ENCODE measurements at regions not wholly inside any gene's neighbourhood (a gene's known extent, or its start where the extent isn't known, plus 50 kb on each side); places are given as distances from the start of the nearest gene placed in this dataset.
A peak's percentile ranks its signal among the peaks of the same experiment; 100 is the strongest.

DNA sequence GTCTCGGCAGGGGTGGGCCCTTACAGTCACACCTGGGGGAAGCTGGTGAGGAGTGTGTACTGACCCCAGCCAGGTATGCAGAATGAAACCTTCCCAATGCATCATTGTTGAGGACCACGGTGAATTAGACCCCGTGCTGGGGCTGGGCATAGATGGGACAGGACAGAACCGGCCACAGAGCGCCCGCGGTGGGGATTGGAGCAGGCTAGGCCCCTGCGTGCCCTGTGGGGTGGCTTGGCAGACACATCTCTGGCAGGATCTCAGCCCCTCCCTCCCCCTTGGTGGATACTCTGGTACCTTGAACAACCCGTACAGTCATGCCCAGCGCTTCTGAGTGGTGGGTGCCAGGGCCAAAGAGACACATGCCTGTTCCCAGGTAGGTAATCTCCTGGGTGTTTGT is 200.6 kb downstream of the TEX29 start:
- TF ChIP-seq, protein P1, sequence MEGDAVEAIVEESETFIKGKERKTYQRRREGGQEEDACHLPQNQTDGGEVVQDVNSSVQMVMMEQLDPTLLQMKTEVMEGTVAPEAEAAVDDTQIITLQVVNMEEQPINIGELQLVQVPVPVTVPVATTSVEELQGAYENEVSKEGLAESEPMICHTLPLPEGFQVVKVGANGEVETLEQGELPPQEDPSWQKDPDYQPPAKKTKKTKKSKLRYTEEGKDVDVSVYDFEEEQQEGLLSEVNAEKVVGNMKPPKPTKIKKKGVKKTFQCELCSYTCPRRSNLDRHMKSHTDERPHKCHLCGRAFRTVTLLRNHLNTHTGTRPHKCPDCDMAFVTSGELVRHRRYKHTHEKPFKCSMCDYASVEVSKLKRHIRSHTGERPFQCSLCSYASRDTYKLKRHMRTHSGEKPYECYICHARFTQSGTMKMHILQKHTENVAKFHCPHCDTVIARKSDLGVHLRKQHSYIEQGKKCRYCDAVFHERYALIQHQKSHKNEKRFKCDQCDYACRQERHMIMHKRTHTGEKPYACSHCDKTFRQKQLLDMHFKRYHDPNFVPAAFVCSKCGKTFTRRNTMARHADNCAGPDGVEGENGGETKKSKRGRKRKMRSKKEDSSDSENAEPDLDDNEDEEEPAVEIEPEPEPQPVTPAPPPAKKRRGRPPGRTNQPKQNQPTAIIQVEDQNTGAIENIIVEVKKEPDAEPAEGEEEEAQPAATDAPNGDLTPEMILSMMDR (IDR thresholded peaks at IDR 0.05): no peak
- Histone ChIP-seq H3K4me3 (no peak overlapping the region), H3K4me1 (no peaks in the 10 kb centered on the region), H3K36me3 (no peaks in the 10 kb centered on the region), H3K27me3 (peaks cover 0 to 39% of the 10 kb centered on the region in 2 donors), H3K9me3 (no peaks in the 10 kb centered on the region), H3K27ac (no peak overlapping the region)
- DNase-seq (peak in 1 of 4 donors; percentile 51), ATAC-seq (no peak)
- intact Hi-C loops (cut with DNase I): no loop called here

- ATAC-seq (no peak), DNase-seq (peak in 1 of 4 donors; percentile 39)
- TF ChIP-seq, protein P1 (IDR thresholded peaks at IDR 0.05): no peak
- Histone ChIP-seq H3K4me3 (no peak overlapping the region), H3K27me3 (peaks cover 0 to 31% of the 10 kb centered on the region in 2 donors), H3K36me3 (no peaks in the 10 kb centered on the region), H3K27ac (no peak overlapping the region), H3K4me1 (no peaks in the 10 kb centered on the region), H3K9me3 (no peaks in the 10 kb centered on the region)
- intact Hi-C loops (cut with DNase I): no loop called here
Observed at GRCh38 chr13:111521691-111522229, 201.3 kb downstream of the TEX29 start.

GRCh38 chr13:111525320-111526118 is 205.1 kb downstream of the TEX29 start:
- TF ChIP-seq, protein P1 (IDR thresholded peaks at IDR 0.05): no peak
- Histone ChIP-seq H3K27ac (no peak overlapping the region), H3K4me1 (no peaks in the 10 kb centered on the region), H3K9me3 (no peaks in the 10 kb centered on the region), H3K27me3 (peaks cover 0 to 34% of the 10 kb centered on the region in 2 donors), H3K36me3 (no peaks in the 10 kb centered on the region), H3K4me3 (no peak overlapping the region)
- ATAC-seq: no peak
- intact Hi-C loops (cut with DNase I): no loop called here
- no peak for DNase-seq

DNA sequence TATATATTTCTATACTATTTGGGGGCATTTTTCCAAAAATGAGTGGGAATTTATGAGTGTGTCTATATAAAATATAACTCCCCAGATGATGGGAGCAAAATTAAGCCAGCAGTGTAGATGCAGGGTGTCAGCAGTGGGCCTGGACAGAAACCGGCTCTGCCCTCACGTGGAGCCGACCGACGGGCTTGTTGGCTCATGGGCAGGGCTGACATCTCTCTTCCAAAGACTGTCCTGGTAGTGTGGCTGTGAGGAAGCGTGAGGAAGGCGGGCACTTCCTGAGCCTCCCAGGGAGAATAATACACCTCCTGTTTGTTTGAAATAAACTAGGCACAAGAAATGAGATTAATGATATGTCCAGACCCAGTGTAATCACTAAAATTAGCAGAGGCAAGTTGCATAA is 206.5 kb downstream of the TEX29 start:
- H3K4me1 ChIP-seq: no peaks in the 10 kb centered on the region
- no peak overlapping the region for H3K4me3 ChIP-seq
- ATAC-seq (no peak), DNase-seq (no peak)
- H3K9me3 ChIP-seq: no peaks in the 10 kb centered on the region
- no peaks in the 10 kb centered on the region for H3K36me3 ChIP-seq
- H3K27me3 ChIP-seq: peaks cover 7 to 41% of the 10 kb centered on the region in 2 donors
- intact Hi-C loops (cut with DNase I): no loop called here
- TF ChIP-seq, protein P1 (IDR thresholded peaks at IDR 0.05): no peak
- no peak overlapping the region for H3K27ac ChIP-seq

- intact Hi-C loops (cut with DNase I): no loop called here
- ATAC-seq (no peak), DNase-seq (no peak)
- H3K27me3 ChIP-seq: peaks cover 7 to 41% of the 10 kb centered on the region in 2 donors
- no peaks in the 10 kb centered on the region for H3K36me3 ChIP-seq
- TF ChIP-seq, protein P1 (IDR thresholded peaks at IDR 0.05): no peak
- no peaks in the 10 kb centered on the region for H3K9me3 ChIP-seq
- no peaks in the 10 kb centered on the region for H3K4me1 ChIP-seq
- H3K4me3 ChIP-seq: no peak overlapping the region
- no peak overlapping the region for H3K27ac ChIP-seq
Observed at GRCh38 chr13:111527614-111528229, 207.3 kb downstream of the TEX29 start.

All from left lung (tissue), 4 donors.